ENCODE measurements at regions not wholly inside any gene's neighbourhood (a gene's known extent, or its start where the extent isn't known, plus 50 kb on each side); places are given as distances from the start of the nearest gene placed in this dataset.

DNA sequence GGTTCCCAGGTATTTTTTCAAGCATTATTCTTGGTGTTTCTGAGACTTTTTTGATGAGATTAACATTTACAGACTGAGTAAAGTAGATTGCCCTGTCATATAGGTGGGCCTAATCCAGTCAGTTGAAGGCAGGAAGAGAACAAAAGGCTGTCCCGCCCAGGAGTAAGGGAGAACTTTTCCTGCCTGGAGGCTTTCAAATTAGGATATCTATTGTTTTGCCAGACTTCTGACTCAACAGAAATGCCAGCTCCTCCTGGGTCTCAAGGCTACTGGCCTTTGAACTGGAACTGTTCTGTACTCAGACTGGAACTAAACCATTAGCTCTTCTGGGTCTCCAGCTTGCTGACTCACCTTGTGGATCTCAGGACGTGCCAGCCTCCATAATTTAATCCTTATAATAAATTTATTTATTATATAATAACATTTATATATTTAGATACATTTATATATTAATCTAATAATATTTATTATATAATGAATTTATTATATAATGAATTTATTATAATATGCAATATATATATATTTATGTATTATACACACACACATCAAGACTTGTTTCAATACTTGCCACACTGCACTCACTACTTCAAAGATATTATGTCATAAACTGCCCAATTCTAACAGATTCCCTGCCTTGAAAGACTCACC is 510.8 kb upstream of the B3GALT2 start:
- TF ChIP-seq, protein P1, sequence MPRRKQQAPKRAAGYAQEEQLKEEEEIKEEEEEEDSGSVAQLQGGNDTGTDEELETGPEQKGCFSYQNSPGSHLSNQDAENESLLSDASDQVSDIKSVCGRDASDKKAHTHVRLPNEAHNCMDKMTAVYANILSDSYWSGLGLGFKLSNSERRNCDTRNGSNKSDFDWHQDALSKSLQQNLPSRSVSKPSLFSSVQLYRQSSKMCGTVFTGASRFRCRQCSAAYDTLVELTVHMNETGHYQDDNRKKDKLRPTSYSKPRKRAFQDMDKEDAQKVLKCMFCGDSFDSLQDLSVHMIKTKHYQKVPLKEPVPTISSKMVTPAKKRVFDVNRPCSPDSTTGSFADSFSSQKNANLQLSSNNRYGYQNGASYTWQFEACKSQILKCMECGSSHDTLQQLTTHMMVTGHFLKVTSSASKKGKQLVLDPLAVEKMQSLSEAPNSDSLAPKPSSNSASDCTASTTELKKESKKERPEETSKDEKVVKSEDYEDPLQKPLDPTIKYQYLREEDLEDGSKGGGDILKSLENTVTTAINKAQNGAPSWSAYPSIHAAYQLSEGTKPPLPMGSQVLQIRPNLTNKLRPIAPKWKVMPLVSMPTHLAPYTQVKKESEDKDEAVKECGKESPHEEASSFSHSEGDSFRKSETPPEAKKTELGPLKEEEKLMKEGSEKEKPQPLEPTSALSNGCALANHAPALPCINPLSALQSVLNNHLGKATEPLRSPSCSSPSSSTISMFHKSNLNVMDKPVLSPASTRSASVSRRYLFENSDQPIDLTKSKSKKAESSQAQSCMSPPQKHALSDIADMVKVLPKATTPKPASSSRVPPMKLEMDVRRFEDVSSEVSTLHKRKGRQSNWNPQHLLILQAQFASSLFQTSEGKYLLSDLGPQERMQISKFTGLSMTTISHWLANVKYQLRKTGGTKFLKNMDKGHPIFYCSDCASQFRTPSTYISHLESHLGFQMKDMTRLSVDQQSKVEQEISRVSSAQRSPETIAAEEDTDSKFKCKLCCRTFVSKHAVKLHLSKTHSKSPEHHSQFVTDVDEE (CRISPR knock-in tag; IDR thresholded peaks at IDR 0.05), result no peak
- TF ChIP-seq, protein P2, sequence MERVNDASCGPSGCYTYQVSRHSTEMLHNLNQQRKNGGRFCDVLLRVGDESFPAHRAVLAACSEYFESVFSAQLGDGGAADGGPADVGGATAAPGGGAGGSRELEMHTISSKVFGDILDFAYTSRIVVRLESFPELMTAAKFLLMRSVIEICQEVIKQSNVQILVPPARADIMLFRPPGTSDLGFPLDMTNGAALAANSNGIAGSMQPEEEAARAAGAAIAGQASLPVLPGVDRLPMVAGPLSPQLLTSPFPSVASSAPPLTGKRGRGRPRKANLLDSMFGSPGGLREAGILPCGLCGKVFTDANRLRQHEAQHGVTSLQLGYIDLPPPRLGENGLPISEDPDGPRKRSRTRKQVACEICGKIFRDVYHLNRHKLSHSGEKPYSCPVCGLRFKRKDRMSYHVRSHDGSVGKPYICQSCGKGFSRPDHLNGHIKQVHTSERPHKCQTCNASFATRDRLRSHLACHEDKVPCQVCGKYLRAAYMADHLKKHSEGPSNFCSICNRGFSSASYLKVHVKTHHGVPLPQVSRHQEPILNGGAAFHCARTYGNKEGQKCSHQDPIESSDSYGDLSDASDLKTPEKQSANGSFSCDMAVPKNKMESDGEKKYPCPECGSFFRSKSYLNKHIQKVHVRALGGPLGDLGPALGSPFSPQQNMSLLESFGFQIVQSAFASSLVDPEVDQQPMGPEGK (CRISPR knock-in tag; IDR thresholded peaks at IDR 0.05; ENCODE audit: borderline replicate concordance), result no peak
- TF ChIP-seq ESRRG (CRISPR knock-in tag; IDR thresholded peaks at IDR 0.05), result no peak
- no peak for TF ChIP-seq TOX (CRISPR knock-in tag; IDR thresholded peaks at IDR 0.05; ENCODE audit: borderline replicate concordance)
- TF ChIP-seq GLIS3 (CRISPR knock-in tag; IDR thresholded peaks at IDR 0.05), result no peak
- no peak for TF ChIP-seq ZFP3 (CRISPR knock-in tag; IDR thresholded peaks at IDR 0.05)
- TF ChIP-seq OSR1 (CRISPR knock-in tag; IDR thresholded peaks at IDR 0.05), result no peak
- TF ChIP-seq TCF4 (CRISPR knock-in tag; IDR thresholded peaks at IDR 0.05; ENCODE audit: borderline replicate concordance), result no peak
- TF ChIP-seq ZFP30 (CRISPR knock-in tag; IDR thresholded peaks at IDR 0.05), result no peak
- no peak for TF ChIP-seq ISL1 (CRISPR knock-in tag; IDR thresholded peaks at IDR 0.05)
- TF ChIP-seq, protein P3, sequence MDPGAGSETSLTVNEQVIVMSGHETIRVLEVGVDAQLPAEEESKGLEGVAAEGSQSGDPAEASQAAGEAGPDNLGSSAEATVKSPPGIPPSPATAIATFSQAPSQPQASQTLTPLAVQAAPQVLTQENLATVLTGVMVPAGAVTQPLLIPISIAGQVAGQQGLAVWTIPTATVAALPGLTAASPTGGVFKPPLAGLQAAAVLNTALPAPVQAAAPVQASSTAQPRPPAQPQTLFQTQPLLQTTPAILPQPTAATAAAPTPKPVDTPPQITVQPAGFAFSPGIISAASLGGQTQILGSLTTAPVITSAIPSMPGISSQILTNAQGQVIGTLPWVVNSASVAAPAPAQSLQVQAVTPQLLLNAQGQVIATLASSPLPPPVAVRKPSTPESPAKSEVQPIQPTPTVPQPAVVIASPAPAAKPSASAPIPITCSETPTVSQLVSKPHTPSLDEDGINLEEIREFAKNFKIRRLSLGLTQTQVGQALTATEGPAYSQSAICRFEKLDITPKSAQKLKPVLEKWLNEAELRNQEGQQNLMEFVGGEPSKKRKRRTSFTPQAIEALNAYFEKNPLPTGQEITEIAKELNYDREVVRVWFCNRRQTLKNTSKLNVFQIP (CRISPR knock-in tag; IDR thresholded peaks at IDR 0.05; ENCODE audit: borderline replicate concordance, low read depth), result no peak
- TF ChIP-seq, protein P4, sequence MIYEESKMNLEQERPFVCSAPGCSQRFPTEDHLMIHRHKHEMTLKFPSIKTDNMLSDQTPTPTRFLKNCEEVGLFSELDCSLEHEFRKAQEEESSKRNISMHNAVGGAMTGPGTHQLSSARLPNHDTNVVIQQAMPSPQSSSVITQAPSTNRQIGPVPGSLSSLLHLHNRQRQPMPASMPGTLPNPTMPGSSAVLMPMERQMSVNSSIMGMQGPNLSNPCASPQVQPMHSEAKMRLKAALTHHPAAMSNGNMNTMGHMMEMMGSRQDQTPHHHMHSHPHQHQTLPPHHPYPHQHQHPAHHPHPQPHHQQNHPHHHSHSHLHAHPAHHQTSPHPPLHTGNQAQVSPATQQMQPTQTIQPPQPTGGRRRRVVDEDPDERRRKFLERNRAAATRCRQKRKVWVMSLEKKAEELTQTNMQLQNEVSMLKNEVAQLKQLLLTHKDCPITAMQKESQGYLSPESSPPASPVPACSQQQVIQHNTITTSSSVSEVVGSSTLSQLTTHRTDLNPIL (CRISPR knock-in tag; IDR thresholded peaks at IDR 0.05; ENCODE audit: low read depth), result no peak
- no peak for ATAC-seq

DNA sequence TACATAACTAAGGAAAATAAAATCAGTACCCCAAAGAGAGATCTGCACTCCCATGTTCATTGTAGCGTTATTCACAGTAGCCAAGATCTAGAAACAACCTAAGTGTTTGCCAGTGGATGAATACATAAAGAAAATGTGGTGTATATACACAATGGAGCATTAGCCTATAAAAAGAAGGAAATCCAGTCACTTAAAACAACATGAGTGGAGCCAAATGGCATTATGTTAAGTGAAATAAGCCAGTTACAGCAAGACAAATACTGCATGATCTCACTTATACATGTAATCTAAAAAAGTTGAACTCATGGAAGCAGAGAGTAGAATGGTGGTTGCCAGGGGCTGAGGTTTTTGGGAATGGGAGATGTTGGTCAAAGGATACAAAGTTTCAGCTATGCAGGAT is 508.3 kb upstream of the B3GALT2 start:
- ATAC-seq, result no peak
- TF ChIP-seq SNAI2 (CRISPR knock-in tag; IDR thresholded peaks at IDR 0.05) (no peak), OSR1 (CRISPR knock-in tag; IDR thresholded peaks at IDR 0.05) (no peak), BACH2 (CRISPR knock-in tag; IDR thresholded peaks at IDR 0.05; ENCODE audit: borderline replicate concordance) (no peak), PPARA (CRISPR knock-in tag; IDR thresholded peaks at IDR 0.05; ENCODE audit: borderline replicate concordance) (no peak), ZC3H10 (CRISPR knock-in tag; IDR thresholded peaks at IDR 0.05) (no peak), ZNF70 (CRISPR knock-in tag; IDR thresholded peaks at IDR 0.05) (no peak)

DNA sequence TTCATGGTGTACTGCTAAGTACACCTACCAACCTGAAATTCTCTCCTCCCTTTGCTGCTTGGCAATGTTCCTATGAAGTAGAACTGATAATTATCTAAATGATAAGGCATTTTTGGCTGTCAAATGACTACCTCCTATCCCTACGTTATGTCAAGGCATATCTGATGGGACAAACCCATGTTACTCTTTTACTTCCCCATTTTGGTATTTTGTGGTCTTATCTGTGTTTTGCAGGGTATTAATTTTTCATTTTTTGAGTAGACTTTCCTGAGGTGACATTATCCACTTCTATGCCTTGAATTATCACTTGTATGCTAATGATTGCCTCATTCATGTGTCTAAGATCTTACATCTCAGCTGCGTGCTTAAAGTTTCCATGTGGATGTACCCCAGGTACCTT is 499.6 kb upstream of the B3GALT2 start:
- no peak for ATAC-seq
- TF ChIP-seq ISL1 (CRISPR knock-in tag; IDR thresholded peaks at IDR 0.05) (no peak), BACH2 (CRISPR knock-in tag; IDR thresholded peaks at IDR 0.05; ENCODE audit: borderline replicate concordance) (no peak), OSR1 (CRISPR knock-in tag; IDR thresholded peaks at IDR 0.05) (no peak), SNAI2 (CRISPR knock-in tag; IDR thresholded peaks at IDR 0.05) (no peak), GLIS3 (CRISPR knock-in tag; IDR thresholded peaks at IDR 0.05) (no peak), ESRRG (CRISPR knock-in tag; IDR thresholded peaks at IDR 0.05) (no peak), TOX (CRISPR knock-in tag; IDR thresholded peaks at IDR 0.05; ENCODE audit: borderline replicate concordance) (no peak), ZFP30 (CRISPR knock-in tag; IDR thresholded peaks at IDR 0.05) (no peak), TCF4 (CRISPR knock-in tag; IDR thresholded peaks at IDR 0.05; ENCODE audit: borderline replicate concordance) (no peak), ARNTL (CRISPR knock-in tag; IDR thresholded peaks at IDR 0.05; ENCODE audit: borderline replicate concordance, low read depth) (no peak), CSDC2 (CRISPR knock-in tag; IDR thresholded peaks at IDR 0.05) (no peak)
- TF ChIP-seq, protein P4 (CRISPR knock-in tag; IDR thresholded peaks at IDR 0.05; ENCODE audit: low read depth), result no peak
- TF ChIP-seq, protein P5, sequence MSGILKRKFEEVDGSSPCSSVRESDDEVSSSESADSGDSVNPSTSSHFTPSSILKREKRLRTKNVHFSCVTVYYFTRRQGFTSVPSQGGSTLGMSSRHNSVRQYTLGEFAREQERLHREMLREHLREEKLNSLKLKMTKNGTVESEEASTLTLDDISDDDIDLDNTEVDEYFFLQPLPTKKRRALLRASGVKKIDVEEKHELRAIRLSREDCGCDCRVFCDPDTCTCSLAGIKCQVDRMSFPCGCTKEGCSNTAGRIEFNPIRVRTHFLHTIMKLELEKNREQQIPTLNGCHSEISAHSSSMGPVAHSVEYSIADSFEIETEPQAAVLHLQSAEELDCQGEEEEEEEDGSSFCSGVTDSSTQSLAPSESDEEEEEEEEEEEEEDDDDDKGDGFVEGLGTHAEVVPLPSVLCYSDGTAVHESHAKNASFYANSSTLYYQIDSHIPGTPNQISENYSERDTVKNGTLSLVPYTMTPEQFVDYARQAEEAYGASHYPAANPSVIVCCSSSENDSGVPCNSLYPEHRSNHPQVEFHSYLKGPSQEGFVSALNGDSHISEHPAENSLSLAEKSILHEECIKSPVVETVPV (CRISPR knock-in tag; IDR thresholded peaks at IDR 0.05), result no peak
- TF ChIP-seq, protein P3 (CRISPR knock-in tag; IDR thresholded peaks at IDR 0.05; ENCODE audit: borderline replicate concordance, low read depth), result no peak
- TF ChIP-seq, protein P2 (CRISPR knock-in tag; IDR thresholded peaks at IDR 0.05; ENCODE audit: borderline replicate concordance), result no peak
